H1 (cell line): ENCODE measurements at regions not wholly inside any gene's neighbourhood (a gene's known extent, or its start where the extent isn't known, plus 50 kb on each side); places are given as distances from the start of the nearest gene placed in this dataset.

Source experiments
- ASH2L ChIP-seq: fragments of 200-600, 300-600 bp; sonication (generic); IDR thresholded peaks from one replicate; pipeline ENCODE4 v1.7.1; 2017; ENCODE audit warnings: low read length
- BACH1 ChIP-seq: IDR thresholded peaks from 2 replicates; pipeline ENCODE4 v1.6.1; 2012; ENCODE audit warnings: low read length, improper control_type of control experiment
- CREB1 ChIP-seq: IDR thresholded peaks from 2 replicates; pipeline ENCODE4 v1.6.1; 2012; ENCODE audit warnings: inconsistent platforms
- CTCF ChIP-seq, 3 experiments: IDR thresholded peaks; 1 replicate in 2 of 3; 2 replicates in 1 of 3; pipeline versions ENCODE4 v1.5.1 to v1.6.1; 2011; ENCODE audit warnings: low read length in 3 of 3, mild to moderate bottlenecking in 3 of 3, inconsistent platforms in 2 of 3, low read depth in 1 of 3, moderate library complexity in 1 of 3; ENCODE audit not compliant: insufficient read depth in 1 of 3; ENCODE audit errors: control extremely low read depth in 1 of 3
- EP300 ChIP-seq, 2 experiments: IDR thresholded peaks; 1 replicate in 1 of 2; 2 replicates in 1 of 2; pipeline ENCODE4 v1.6.1; 2011 to 2012; ENCODE audit warnings: low read depth in 2 of 2, low read length in 2 of 2, mild to moderate bottlenecking in 2 of 2, borderline replicate concordance in 1 of 2, inconsistent platforms in 1 of 2, moderate library complexity in 1 of 2
- EZH2 ChIP-seq: fragments of 200-600 bp; sonication (generic); IDR thresholded peaks from 2 replicates; pipeline ENCODE4 v1.7.1; 2012; ENCODE audit warnings: low read depth, mild to moderate bottlenecking, moderate library complexity, low read length, inconsistent platforms; ENCODE audit not compliant: severe bottlenecking
- GABPA ChIP-seq: IDR thresholded peaks from 2 replicates; pipeline ENCODE4 v1.6.1; 2011; ENCODE audit warnings: mild to moderate bottlenecking, low read length, moderate library complexity, borderline replicate concordance; ENCODE audit not compliant: insufficient read depth
- KDM5A ChIP-seq: fragments of 200-600 bp; IDR thresholded peaks from 2 replicates; pipeline ENCODE4 v1.7.1; 2012; ENCODE audit warnings: mild to moderate bottlenecking, low read length, inconsistent platforms, mixed read lengths
- MAFK ChIP-seq: IDR thresholded peaks from 2 replicates; pipeline ENCODE4 v1.6.1; 2012; ENCODE audit warnings: low read depth, mild to moderate bottlenecking, improper control_type of control experiment, low read length
- POLR2A ChIP-seq, 2 experiments: IDR thresholded peaks; 1 replicate in 1 of 2; 2 replicates in 1 of 2; pipeline ENCODE4 v1.6.1; 2011; ENCODE audit warnings: low read depth in 2 of 2, low read length in 2 of 2, mild to moderate bottlenecking in 2 of 2; ENCODE audit errors: control extremely low read depth in 1 of 2
- POLR2AphosphoS5 ChIP-seq: IDR thresholded peaks from 2 replicates; pipeline ENCODE4 v1.6.1; 2011; ENCODE audit warnings: low read depth, low read length
- SP1 ChIP-seq: IDR thresholded peaks from 2 replicates; pipeline ENCODE4 v1.6.1; 2011; ENCODE audit warnings: low read depth, low read length
- TAF1 ChIP-seq: IDR thresholded peaks from 2 replicates; pipeline ENCODE4 v1.6.1; 2011; ENCODE audit warnings: mild to moderate bottlenecking, low read depth, low read length

GRCh38 chr21:38903690-38904139 is 98.0 kb downstream of the ETS2 start:
- no peak for TF ChIP-seq CTCF (IDR thresholded peaks at IDR 0.05; ENCODE audit: control extremely low read depth in 1 of 3, insufficient read depth in 1 of 3, low read depth in 1 of 3, low read length in 3 of 3)
- TF ChIP-seq KDM5A, result no peak
- TF ChIP-seq POLR2AphosphoS5, result no peak
- TF ChIP-seq BACH1, result no peak
- TF ChIP-seq GABPA, result no peak
- TF ChIP-seq EZH2, result no peak
- TF ChIP-seq SP1, result no peak
- TF ChIP-seq EP300 (IDR thresholded peaks at IDR 0.05; ENCODE audit: borderline replicate concordance in 1 of 2, low read depth in 2 of 2, low read length in 2 of 2), result no peak
- no peak for TF ChIP-seq TAF1
- no peak for TF ChIP-seq MAFK
- no peak for TF ChIP-seq POLR2A (IDR thresholded peaks at IDR 0.05; ENCODE audit: control extremely low read depth in 1 of 2, low read depth in 2 of 2, low read length in 2 of 2)
- TF ChIP-seq ASH2L, result no peak
- no peak for TF ChIP-seq CREB1
